Activated CD4-positive, alpha-beta T cell treated with anti-CD3 and anti-CD28 coated beads, Interleukin-2, amount 50 U/mL, for 48 hours (primary cell): ENCODE measurements at regions not wholly inside any gene's neighbourhood (a gene's known extent, or its start where the extent isn't known, plus 50 kb on each side); places are given as distances from the start of the nearest gene placed in this dataset.
"Not testable (repeated sequence)": the region's sequence is repeated elsewhere in the genome, so short reads cannot be mapped to it uniquely, and the experiment has no call there.

Experiments used
- DNase-seq, 2 experiments: peaks; one replicate each; pipeline ENCODE4 v3.0.0-alpha.2; 2020

GRCh38 chr2:87319705-87320104, 298.1 kb upstream of the PLGLB1 start:
- not testable (repeated sequence) for DNase-seq

- DNase-seq, result not testable (repeated sequence)
These were observed 299.6 kb upstream of the PLGLB1 start for GRCh38 chr2:87321201-87321600.

- DNase-seq, result not testable (repeated sequence)
These were observed 302.8 kb upstream of the PLGLB1 start for GRCh38 chr2:87324335-87325041.

GRCh38 chr2:87325042-87325910, 303.6 kb upstream of the PLGLB1 start:
- not testable (repeated sequence) for DNase-seq

- DNase-seq, result not testable (repeated sequence)
These were observed 304.3 kb upstream of the PLGLB1 start for GRCh38 chr2:87325911-87326294.

GRCh38 chr2:87326754-87327153, 305.1 kb upstream of the PLGLB1 start:
- not testable (repeated sequence) for DNase-seq

GRCh38 chr2:87327648-87328371, 306.2 kb upstream of the PLGLB1 start:
- DNase-seq, result not testable (repeated sequence)

GRCh38 chr2:87329529-87329928, 307.9 kb upstream of the PLGLB1 start:
- DNase-seq, result not testable (repeated sequence)

- not testable (repeated sequence) for DNase-seq
These were observed 308.8 kb upstream of the PLGLB1 start for GRCh38 chr2:87330486-87330885.

- DNase-seq, result not testable (repeated sequence)
These were observed 310.4 kb upstream of the PLGLB1 start for GRCh38 chr2:87331940-87332583.

- not testable (repeated sequence) for DNase-seq
These were observed 313.2 kb upstream of the PLGLB1 start for GRCh38 chr2:87334888-87335287.

- DNase-seq, result not testable (repeated sequence)
These were observed 317.4 kb upstream of the PLGLB1 start for GRCh38 chr2:87338998-87339397.

- peak; percentile 73 to 79 for DNase-seq
These were observed 320.0 kb upstream of the PLGLB1 start for GRCh38 chr2:87341601-87342014.

GRCh38 chr2:87342175-87342574, 320.5 kb upstream of the PLGLB1 start:
- DNase-seq, result not testable (repeated sequence)

- not testable (repeated sequence) for DNase-seq
These were observed 321.7 kb upstream of the PLGLB1 start for GRCh38 chr2:87343347-87343746.

- DNase-seq, result not testable (repeated sequence)
These were observed 323.6 kb upstream of the PLGLB1 start for GRCh38 chr2:87345283-87345682.

- not testable (repeated sequence) for DNase-seq
These were observed 326.9 kb upstream of the PLGLB1 start for GRCh38 chr2:87348556-87348955.

- DNase-seq, result not testable (repeated sequence)
These were observed 327.4 kb upstream of the PLGLB1 start for GRCh38 chr2:87349006-87349405.

- not testable (repeated sequence) for DNase-seq
These were observed 330.7 kb upstream of the PLGLB1 start for GRCh38 chr2:87352178-87352934.

- not testable (repeated sequence) for DNase-seq
These were observed 331.8 kb upstream of the PLGLB1 start for GRCh38 chr2:87353408-87353807.

- DNase-seq, result not testable (repeated sequence)
These were observed 332.5 kb upstream of the PLGLB1 start for GRCh38 chr2:87354102-87354501.

GRCh38 chr2:87360250-87360649, 338.6 kb upstream of the PLGLB1 start:
- not testable (repeated sequence) for DNase-seq
